Esophagus muscularis mucosa (tissue), 3 donors: ENCODE measurements at regions not wholly inside any gene's neighbourhood (a gene's known extent, or its start where the extent isn't known, plus 50 kb on each side); places are given as distances from the start of the nearest gene placed in this dataset.

ENCODE experiments used
- POLR2A ChIP-seq: fragments of 450-650 bp; IDR thresholded peaks from one replicate; pipeline ENCODE4 v1.6.1; 2017; ENCODE audit warnings: antibody characterized with exemption, moderate library complexity, mild to moderate bottlenecking, low read depth
- TF ChIP-seq, protein P1 (sequence below), 3 experiments: fragments of 200-600 bp in 2 of 3; fragments of 450-650 bp in 1 of 3; sonication (generic) in 2 of 3; IDR thresholded peaks; one replicate each; pipeline ENCODE4 v1.5.1; 2017 to 2019; ENCODE audit warnings: antibody characterized with exemption in 3 of 3, mild to moderate bottlenecking in 2 of 3, moderate library complexity in 1 of 3

DNA sequence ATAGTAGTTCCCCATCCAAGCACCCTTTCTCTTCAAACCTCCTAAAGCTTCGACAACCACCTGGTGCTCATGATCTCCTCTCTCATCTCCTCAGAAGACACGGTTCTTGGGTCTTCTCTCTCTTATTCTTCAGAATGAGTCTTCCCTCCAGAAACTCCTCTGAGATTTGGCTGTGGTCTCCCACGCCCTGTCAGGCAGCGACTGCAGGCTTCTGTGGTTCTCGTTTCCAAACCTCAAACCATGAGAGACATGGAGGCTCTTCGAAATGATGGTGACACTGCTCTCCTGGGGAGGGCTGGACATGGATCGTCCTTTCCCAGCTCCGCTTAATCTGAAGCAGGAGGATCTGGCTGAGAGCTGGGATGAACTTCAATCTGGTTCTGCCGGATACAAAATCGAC, 78.6 kb upstream of the PITRM1 start:
- no peak for TF ChIP-seq POLR2A
- TF ChIP-seq, protein P1, sequence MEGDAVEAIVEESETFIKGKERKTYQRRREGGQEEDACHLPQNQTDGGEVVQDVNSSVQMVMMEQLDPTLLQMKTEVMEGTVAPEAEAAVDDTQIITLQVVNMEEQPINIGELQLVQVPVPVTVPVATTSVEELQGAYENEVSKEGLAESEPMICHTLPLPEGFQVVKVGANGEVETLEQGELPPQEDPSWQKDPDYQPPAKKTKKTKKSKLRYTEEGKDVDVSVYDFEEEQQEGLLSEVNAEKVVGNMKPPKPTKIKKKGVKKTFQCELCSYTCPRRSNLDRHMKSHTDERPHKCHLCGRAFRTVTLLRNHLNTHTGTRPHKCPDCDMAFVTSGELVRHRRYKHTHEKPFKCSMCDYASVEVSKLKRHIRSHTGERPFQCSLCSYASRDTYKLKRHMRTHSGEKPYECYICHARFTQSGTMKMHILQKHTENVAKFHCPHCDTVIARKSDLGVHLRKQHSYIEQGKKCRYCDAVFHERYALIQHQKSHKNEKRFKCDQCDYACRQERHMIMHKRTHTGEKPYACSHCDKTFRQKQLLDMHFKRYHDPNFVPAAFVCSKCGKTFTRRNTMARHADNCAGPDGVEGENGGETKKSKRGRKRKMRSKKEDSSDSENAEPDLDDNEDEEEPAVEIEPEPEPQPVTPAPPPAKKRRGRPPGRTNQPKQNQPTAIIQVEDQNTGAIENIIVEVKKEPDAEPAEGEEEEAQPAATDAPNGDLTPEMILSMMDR (IDR thresholded peaks at IDR 0.05), result no peak
